GM12875 (cell line): ENCODE measurements at regions not wholly inside any gene's neighbourhood (a gene's known extent, or its start where the extent isn't known, plus 50 kb on each side); places are given as distances from the start of the nearest gene placed in this dataset.
"Not testable (repeated sequence)": the region's sequence is repeated elsewhere in the genome, so short reads cannot be mapped to it uniquely, and the experiment has no call there.

ENCODE experiments used
- H3K4me3 ChIP-seq: one replicate; pipeline ENCODE4 v1.5.1; 2011; ENCODE audit warnings: low read depth, low read length, control low read depth
- CTCF ChIP-seq: IDR thresholded peaks from 2 replicates; pipeline ENCODE4 v1.5.1; 2011; ENCODE audit warnings: low read depth, mild to moderate bottlenecking, control low read depth, inconsistent platforms, low read length, moderate library complexity, borderline replicate concordance; ENCODE audit not compliant: insufficient read depth

- TF ChIP-seq CTCF = no peak
- H3K4me3 ChIP-seq = no peak overlapping the region
Observed at GRCh38 chr19:32082028-32082427, 263.4 kb upstream of the ZNF507 start.

- H3K4me3 ChIP-seq = not testable (repeated sequence)
Observed at GRCh38 chr19:32084756-32085363, 260.6 kb upstream of the ZNF507 start.

- no peak for TF ChIP-seq CTCF
- no peak overlapping the region for H3K4me3 ChIP-seq
Observed at GRCh38 chr19:32091241-32091640, 254.2 kb upstream of the ZNF507 start.

- TF ChIP-seq CTCF = no peak
- no peak overlapping the region for H3K4me3 ChIP-seq
Observed at GRCh38 chr19:32097011-32097410, 248.4 kb upstream of the ZNF507 start.

- H3K4me3 ChIP-seq = no peak overlapping the region
Observed at GRCh38 chr19:32097620-32098019, 247.8 kb upstream of the ZNF507 start.

GRCh38 chr19:32098968-32099367, 246.4 kb upstream of the ZNF507 start:
- no peak overlapping the region for H3K4me3 ChIP-seq

More at GRCh38 chr19:32097620-32098019, 247.8 kb upstream of the ZNF507 start:
- TF ChIP-seq CTCF = no peak

GRCh38 chr19:32101206-32101605, 244.2 kb upstream of the ZNF507 start:
- no peak for TF ChIP-seq CTCF
- H3K4me3 ChIP-seq = no peak overlapping the region

More at GRCh38 chr19:32098968-32099367, 246.4 kb upstream of the ZNF507 start:
- TF ChIP-seq CTCF = no peak
